ENCODE measurements at regions not wholly inside any gene's neighbourhood (a gene's known extent, or its start where the extent isn't known, plus 50 kb on each side); places are given as distances from the start of the nearest gene placed in this dataset.

GRCh38 chr14:54194501-54194900 lies 202.3 kb upstream of the CDKN3 start:
- no peak overlapping the region for H4K8ac ChIP-seq (ENCODE audit: low read depth in 2 of 2, low read length in 2 of 2)
- no peaks in the 10 kb centered on the region for H3K27me3 ChIP-seq (ENCODE audit: control insufficient read depth, insufficient read depth, low read length)
- no peak for TF ChIP-seq POLR2A (IDR thresholded peaks at IDR 0.05; ENCODE audit: low read depth, low read length)
- no peak overlapping the region for H3K27ac ChIP-seq (ENCODE audit: insufficient read depth, low read length)
- CTCF ChIA-PET: no interaction called here
- no peak overlapping the region for H2BK15ac ChIP-seq (ENCODE audit: low read depth, low read length)
- intact Hi-C loops (cut with micrococcal nuclease) (no loop called here), in situ Hi-C loops (cut with MboI; ENCODE audit: low sequenced_read_pairs) (no loop called here), dilution Hi-C loops (cut with HindIII; ENCODE audit: low sequenced_read_pairs, unreplicated experiment) (no loop called here)
- no peak overlapping the region for H4K91ac ChIP-seq (ENCODE audit: insufficient read depth, low read depth, low read length)
- ATAC-seq (ENCODE audit: low read depth): no peak
- no peak overlapping the region for H3K4ac ChIP-seq (ENCODE audit: low read depth, low read length)
- WGBS, 2 experiments (ENCODE audit: extremely low coverage in 2 of 2, insufficient read length in 1 of 2): no CpG with 5 or more reads among the region's 2 CpGs
- H2AK9ac ChIP-seq (replicated peaks; ENCODE audit: low read depth, low read length, poor library complexity): no peak overlapping the region
- no peak overlapping the region for H3K4me3 ChIP-seq (ENCODE audit: insufficient read depth, low read depth, low read length)
- H3K9ac ChIP-seq (ENCODE audit: low read depth, low read length): no peak overlapping the region
- H3K36me3 ChIP-seq (ENCODE audit: control insufficient read depth, insufficient read depth, low read length): no peaks in the 10 kb centered on the region
- H3K79me1 ChIP-seq (ENCODE audit: low read depth in 1 of 2, low read length in 2 of 2): no peaks in the 10 kb centered on the region
- POLR2A ChIA-PET (ENCODE audit: unreplicated experiment): no interaction called here
- H2BK5ac ChIP-seq (ENCODE audit: low read depth, low read length, poor library complexity, severe bottlenecking): no peak overlapping the region
- H4K20me1 ChIP-seq (ENCODE audit: insufficient read depth, low read length): no peaks in the 10 kb centered on the region
- H3K4me2 ChIP-seq (ENCODE audit: low read depth, low read length): no peak overlapping the region
- no peak overlapping the region for H3K56ac ChIP-seq (ENCODE audit: extremely low read depth, insufficient read depth, low read length)
- no peak overlapping the region for H2BK20ac ChIP-seq (ENCODE audit: low read depth, low read length)
- no peak overlapping the region for H2AFZ ChIP-seq (replicated peaks; ENCODE audit: low read length, poor library complexity)
- H4K5ac ChIP-seq (ENCODE audit: low read depth, low read length): no peak overlapping the region
- BruUV-seq (replicated peaks): no TSS peak
- no peak overlapping the region for H3K23ac ChIP-seq (ENCODE audit: low read depth, low read length)
- no peak overlapping the region for H3K18ac ChIP-seq (ENCODE audit: low read depth, low read length)
- H3K9me1 ChIP-seq (ENCODE audit: insufficient read depth, low read length): no peaks in the 10 kb centered on the region
- no peak overlapping the region for H2BK120ac ChIP-seq (ENCODE audit: low read depth, low read length)
- DNase-seq: no peak
- H2AK5ac ChIP-seq (ENCODE audit: low read depth, low read length): no peak overlapping the region
- H3K14ac ChIP-seq (replicated peaks; ENCODE audit: low read depth, low read length): no peak overlapping the region
- H3K9me3 ChIP-seq (ENCODE audit: control insufficient read depth, insufficient read depth, low read length): no peaks in the 10 kb centered on the region
- H3K4me1 ChIP-seq (ENCODE audit: control insufficient read depth, insufficient read depth, low read length): peaks cover 2% of the 10 kb centered on the region; the same call in 1 of the 2 replicates
